ENCODE measurements at regions not wholly inside any gene's neighbourhood (a gene's known extent, or its start where the extent isn't known, plus 50 kb on each side); places are given as distances from the start of the nearest gene placed in this dataset.

DNA sequence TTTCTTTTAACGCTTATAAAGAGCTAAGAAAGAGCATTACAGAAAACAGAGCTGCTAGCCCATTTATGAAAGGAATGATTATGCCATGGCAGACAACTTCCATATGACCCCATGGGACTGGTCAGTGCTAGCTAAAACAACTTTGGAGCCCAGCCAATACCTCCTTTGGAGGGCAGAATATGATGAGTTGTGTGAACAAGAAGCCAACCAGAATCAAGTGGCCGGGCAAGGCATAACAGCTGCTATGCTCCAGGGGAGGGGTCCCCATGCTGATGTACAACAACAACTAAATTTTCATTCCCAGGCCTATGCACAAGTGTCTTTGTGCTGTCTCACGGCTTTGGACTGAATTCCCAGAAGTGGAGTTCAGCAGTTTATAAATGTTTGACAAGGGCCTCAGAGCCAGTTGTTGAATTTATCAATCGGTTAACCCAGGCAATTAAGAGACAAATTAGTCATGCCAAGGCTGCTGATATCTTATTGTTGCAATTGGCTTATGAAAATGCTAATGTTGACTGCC is 65.0 kb upstream of the ASCC3 start:
- Histone ChIP-seq H3K18ac (ENCODE audit: insufficient read length, low read depth, low read length) (no peak overlapping the region), H2AK5ac (ENCODE audit: insufficient read length, low read length) (no peak overlapping the region), H2BK20ac (ENCODE audit: low read depth, low read length, poor library complexity, severe bottlenecking) (no peak overlapping the region), H2BK12ac (ENCODE audit: insufficient read length, low read depth, low read length) (no peak overlapping the region), H4K20me1 (ENCODE audit: control insufficient read depth, insufficient read depth, insufficient read length) (no peaks in the 10 kb centered on the region), H3K27ac (ENCODE audit: insufficient read length, low read depth, low read length) (no peak overlapping the region), H4K5ac (ENCODE audit: insufficient read length, low read depth, low read length) (no peak overlapping the region), H3K9me3 (ENCODE audit: control insufficient read depth, low read depth, low read length) (no peaks in the 10 kb centered on the region), H3K79me1 (ENCODE audit: insufficient read depth, low read depth, low read length, poor library complexity, severe bottlenecking) (no peaks in the 10 kb centered on the region), H4K8ac (replicated peaks; ENCODE audit: insufficient read length, low read depth, low read length) (no peak overlapping the region), H3K23me2 (ENCODE audit: insufficient read length, low read depth, low read length, poor library complexity, severe bottlenecking) (no peaks in the 10 kb centered on the region), H3K23ac (ENCODE audit: insufficient read length, low read depth, low read length) (no peak overlapping the region), H3K4ac (ENCODE audit: low read depth, low read length) (no peak overlapping the region), H3K79me2 (ENCODE audit: insufficient read depth, low read length) (no peaks in the 10 kb centered on the region), H3K4me2 (ENCODE audit: insufficient read depth, insufficient read length, low read length) (no peak overlapping the region), H4K91ac (ENCODE audit: insufficient read length, low read depth, low read length) (no peak overlapping the region), H3K4me1 (ENCODE audit: insufficient read depth, low read length) (no peaks in the 10 kb centered on the region), H2BK15ac (ENCODE audit: low read depth, low read length) (no peak overlapping the region), H2AFZ (ENCODE audit: low read length) (no peak overlapping the region), H3K14ac (ENCODE audit: insufficient read depth, low read length) (no peak overlapping the region), H3T11ph (ENCODE audit: low read length) (no peak overlapping the region), H2BK120ac (ENCODE audit: low read depth, low read length, poor library complexity, severe bottlenecking) (no peak overlapping the region), H3K27me3 (ENCODE audit: insufficient read depth, low read length) (no peaks in the 10 kb centered on the region), H2BK5ac (ENCODE audit: insufficient read length, low read length) (no peak overlapping the region), H3K56ac (ENCODE audit: insufficient read length, low read depth, low read length) (no peak overlapping the region), H3K9ac (ENCODE audit: extremely low read depth, insufficient read length, low read length) (no peak overlapping the region)
- H3K4me1 Mint-ChIP-seq = peaks cover 0 to 7% of the 10 kb centered on the region in 2 experiments; a peak in 2 of 4 replicates
- no peak overlapping the region; a peak in 1 of 5 replicates for H3K4me3 Mint-ChIP-seq
- no CpG with 5 or more reads among the region's 4 CpGs for WGBS (ENCODE audit: extremely low coverage, insufficient read length, low lambda C conversion rate)
- H3K27ac Mint-ChIP-seq = no peak overlapping the region
- H3K9me3 Mint-ChIP-seq = peaks cover 14 to 17% of the 10 kb centered on the region in 2 experiments
- DNase-seq = no peak
- TF ChIP-seq, protein P1, sequence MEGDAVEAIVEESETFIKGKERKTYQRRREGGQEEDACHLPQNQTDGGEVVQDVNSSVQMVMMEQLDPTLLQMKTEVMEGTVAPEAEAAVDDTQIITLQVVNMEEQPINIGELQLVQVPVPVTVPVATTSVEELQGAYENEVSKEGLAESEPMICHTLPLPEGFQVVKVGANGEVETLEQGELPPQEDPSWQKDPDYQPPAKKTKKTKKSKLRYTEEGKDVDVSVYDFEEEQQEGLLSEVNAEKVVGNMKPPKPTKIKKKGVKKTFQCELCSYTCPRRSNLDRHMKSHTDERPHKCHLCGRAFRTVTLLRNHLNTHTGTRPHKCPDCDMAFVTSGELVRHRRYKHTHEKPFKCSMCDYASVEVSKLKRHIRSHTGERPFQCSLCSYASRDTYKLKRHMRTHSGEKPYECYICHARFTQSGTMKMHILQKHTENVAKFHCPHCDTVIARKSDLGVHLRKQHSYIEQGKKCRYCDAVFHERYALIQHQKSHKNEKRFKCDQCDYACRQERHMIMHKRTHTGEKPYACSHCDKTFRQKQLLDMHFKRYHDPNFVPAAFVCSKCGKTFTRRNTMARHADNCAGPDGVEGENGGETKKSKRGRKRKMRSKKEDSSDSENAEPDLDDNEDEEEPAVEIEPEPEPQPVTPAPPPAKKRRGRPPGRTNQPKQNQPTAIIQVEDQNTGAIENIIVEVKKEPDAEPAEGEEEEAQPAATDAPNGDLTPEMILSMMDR (conservative IDR thresholded peaks at IDR 0.05) = no peak
- H3K36me3 Mint-ChIP-seq (ENCODE audit: insufficient read depth in 1 of 3, low read depth in 3 of 3) = peaks cover 7 to 16% (median 8%) of the 10 kb centered on the region in 3 experiments
- H3K27me3 Mint-ChIP-seq (ENCODE audit: low read depth) = peaks cover 1% of the 10 kb centered on the region; the same call in 1 of the 2 replicates

Measured in H9 (cell line).